ENCODE measurements at regions not wholly inside any gene's neighbourhood (a gene's known extent, or its start where the extent isn't known, plus 50 kb on each side); places are given as distances from the start of the nearest gene placed in this dataset.

DNA sequence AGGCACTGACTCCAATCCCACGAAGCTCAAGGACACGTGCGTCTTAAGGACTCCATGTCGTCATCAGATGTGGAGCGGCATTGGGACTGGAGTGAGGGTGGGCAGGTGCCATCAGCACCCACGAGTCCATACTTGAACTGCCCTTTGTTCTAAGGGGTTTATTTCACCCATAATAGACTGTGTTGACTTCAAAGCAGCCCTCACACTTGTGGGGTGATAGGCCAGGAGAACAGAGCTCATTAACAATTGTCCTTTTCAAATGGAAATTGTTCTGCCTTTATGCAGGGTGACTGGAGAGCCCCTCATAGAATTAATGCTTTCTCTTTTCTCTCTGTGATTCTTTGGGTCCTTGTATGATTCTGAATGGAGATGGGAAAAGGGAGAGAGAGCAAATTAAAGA is 376.9 kb upstream of the MGMT start:
- no peak for TF ChIP-seq POLR2AphosphoS5 (IDR thresholded peaks at IDR 0.05; ENCODE audit: low read depth, low read length)
- no peak for TF ChIP-seq POLR2A (IDR thresholded peaks at IDR 0.05; ENCODE audit: low read depth, low read length)

Measured in GM12891 (cell line).